GM03348 (cell line): ENCODE measurements at regions not wholly inside any gene's neighbourhood (a gene's known extent, or its start where the extent isn't known, plus 50 kb on each side); places are given as distances from the start of the nearest gene placed in this dataset.
"Not testable (repeated sequence)": the region's sequence is repeated elsewhere in the genome, so short reads cannot be mapped to it uniquely, and the experiment has no call there.

Source experiments
- DNase-seq: peaks from one replicate; pipeline ENCODE4 v3.0.0; 2012; ENCODE audit warnings: low spot score

DNA sequence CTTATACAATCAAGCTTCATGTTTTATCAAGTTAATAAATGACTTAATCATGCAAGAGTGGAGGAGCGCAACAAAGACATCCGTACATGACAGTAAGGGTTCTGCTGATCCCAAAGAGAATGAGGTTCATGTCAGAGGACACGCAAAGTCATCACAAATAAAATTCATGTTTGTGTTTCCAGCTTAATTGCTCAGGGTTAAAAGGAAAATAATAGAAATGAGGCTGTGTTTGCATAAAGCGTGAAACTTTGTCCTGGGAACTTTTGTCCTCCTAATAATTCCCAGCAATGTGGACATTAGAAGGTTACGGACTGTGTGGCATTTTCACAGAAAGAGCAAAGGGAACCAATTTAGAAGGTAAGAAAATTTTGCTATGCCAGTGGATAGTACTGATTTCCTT is 237.3 kb downstream of the INHBA start:
- no peak for DNase-seq

DNA sequence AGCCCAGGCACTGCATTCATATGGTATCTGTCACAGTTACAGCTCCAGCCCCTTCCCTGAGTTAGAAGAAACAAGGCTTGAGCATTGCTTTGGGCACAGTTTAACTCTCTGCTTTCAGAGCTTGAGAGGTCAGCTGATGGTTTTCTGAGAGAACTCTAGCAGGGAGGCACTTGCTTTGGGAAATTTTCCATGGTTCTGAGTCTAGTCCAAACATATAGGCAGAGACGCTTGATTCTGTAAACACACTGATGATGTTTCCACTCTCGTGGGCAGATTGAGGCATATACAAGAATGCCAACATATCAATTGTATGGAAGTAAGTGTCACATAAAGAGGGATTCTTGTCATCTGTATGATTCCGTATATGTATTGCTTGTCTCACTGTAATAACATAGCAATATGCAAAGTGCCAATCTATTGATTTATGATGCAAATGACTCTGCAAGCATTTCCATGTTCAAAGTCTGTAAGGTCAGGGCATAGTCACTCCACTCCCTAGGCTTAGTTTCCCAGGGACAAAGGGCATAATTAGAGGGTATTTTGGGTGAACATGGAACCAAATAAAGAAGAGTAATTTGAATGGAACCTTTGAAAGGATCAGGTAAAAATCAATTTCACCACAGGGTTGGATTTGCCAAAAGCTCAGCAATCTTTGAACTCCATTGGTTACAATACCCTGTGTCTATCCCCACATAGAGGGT is 239.0 kb downstream of the INHBA start:
- no peak for DNase-seq

DNA sequence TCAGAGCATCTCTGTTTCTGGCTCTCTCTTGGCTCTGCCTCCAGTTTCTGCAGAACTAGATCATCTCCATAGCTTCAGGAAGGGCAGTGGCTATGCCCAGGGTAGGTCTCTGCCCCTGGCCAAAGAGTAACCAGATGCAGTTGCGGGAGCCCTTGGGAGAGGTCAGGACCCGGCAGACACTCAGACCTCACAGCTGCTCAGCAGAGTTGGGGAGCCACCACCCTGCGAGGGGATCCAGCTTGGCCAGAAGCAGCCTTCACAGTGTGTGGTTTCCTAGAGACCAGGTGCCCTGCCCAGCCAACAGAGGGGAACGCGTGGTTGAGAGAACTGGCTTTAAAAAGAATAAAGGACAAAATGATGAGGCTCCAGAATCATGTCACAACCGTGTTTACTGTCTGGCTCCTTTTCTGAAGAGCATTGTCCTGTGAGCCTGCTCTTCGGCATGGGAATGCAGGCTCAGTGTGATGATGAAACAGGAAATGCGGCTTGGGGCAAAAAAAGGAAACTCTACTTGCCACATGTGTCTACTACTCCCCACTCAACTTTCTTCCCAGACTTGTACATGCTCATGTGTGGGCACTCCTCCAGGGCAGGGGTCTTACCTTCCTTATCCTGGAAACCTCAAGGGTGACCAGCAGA is 243.1 kb downstream of the INHBA start:
- no peak for DNase-seq

DNA sequence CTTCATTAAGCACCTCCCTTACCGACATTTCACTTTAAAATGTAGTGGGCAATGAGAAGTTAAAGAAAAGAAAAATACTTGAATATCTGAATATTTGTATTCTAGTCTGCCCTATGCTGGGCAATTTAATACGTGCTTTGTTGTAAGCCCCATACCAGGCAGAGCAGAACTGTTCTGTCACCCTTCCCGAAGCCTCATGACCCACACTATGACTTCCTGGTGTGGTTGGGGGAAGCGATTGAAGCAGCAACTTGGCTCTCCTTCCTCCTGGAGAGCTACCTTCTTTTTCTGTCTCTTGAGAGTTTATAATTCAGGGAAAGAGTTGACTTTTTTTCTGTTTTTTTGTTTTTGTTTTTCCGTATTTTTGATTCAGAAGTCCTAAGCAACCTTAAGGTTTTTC is 243.7 kb downstream of the INHBA start:
- no peak for DNase-seq

DNA sequence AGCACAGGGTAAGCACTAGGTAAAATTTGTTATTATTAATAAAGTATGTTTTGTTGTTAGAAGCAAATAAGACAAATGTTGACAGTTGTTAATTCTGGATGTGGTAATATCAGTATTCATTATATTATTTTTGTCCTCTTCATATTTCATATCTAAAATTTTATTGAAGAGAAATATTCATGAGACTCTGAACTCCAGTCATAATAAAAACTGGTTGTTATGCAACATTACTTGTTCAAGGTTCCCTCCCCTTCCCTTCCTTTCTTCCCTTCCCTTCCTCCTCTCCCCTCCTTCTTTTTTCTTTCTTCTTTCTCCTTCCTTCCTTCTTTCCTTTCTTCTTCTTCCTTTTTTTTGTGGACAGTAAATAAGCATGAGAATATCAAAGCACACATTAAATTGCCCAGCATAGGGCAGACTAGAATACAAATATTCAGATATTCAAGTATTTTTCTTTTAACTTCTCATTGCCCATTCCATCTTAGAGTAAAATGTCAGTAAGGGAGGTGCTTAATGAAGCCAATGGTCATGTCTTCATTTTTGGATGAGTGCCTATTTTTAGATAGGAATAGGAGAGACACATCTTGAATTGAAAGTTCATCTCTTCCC is 245.0 kb downstream of the INHBA start:
- no peak for DNase-seq

DNA sequence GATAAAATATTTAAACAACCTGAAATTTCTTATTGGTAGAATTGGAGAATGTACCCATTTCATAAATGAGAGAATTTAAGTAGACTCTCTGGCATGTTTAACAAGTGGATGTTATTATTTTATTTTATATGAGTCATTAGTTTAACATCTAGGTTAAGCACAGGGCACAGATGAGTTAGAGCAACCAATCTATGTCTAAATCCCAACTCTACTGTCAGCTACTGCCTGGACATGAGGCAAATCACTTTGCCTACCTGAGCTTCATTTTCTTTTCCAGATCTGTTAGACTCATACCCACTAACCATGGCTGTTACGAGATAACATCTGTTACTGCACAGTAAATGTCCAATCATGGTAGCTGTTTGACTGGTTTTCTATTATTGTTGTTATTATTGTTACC is 251.1 kb downstream of the INHBA start:
- peak; percentile 29 for DNase-seq

DNA sequence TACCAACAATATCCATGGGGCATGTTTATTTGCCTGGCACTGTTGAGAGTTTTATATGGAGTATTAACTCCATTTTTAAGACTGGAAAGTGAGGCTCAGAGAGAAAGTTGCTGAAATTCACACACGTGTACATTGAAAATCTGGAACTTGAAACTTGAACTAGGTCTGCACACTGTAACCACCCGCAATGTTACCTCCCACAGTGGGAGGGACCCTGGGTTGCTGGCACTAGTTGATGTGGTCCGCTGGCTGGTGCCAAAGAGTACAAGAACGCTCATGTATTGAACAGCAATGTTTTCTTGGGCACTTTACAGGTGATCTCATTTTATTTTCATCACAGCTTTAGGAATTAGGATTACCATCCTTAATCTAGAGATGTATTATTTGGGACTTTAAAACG is 253.2 kb downstream of the INHBA start:
- DNase-seq = no peak

DNA sequence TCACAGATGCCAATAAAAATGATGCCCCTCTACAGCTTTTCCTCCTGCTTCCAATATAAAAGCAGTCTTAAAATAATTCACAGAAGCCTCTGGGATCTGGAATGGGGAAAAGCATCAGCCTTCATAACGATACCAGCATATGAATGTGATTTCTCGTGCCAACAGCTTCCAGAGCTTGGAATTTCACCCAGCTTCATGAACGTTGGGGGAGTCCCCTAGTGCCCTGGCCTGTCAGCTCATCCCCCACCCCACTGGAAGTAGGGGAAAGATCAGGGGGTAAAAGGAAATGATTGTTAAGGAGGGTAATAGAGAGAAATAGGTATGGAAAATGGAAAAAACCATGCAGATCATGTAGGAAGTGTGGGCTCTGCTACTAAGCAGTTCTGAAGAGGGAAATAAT is 253.6 kb downstream of the INHBA start:
- DNase-seq = no peak

DNA sequence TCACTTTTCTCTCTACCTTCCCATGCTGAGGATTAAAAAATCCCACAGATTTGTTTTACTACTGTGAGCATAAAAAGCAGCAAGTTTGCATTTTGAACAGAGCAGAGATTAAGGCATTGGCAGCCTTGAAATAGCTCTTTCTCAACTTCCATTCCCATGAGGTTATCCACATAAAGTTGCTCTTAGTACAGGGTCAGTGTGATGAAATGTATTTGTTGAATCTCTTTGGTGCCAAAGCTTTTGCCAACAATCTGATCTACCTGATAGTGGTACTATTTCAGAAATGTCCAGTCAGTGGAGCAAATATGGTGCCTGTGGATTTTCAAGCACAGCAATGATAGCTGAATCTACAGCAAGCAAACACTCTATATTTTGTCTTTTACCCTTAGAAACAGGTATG is 254.8 kb downstream of the INHBA start:
- DNase-seq = peak; percentile 48

DNA sequence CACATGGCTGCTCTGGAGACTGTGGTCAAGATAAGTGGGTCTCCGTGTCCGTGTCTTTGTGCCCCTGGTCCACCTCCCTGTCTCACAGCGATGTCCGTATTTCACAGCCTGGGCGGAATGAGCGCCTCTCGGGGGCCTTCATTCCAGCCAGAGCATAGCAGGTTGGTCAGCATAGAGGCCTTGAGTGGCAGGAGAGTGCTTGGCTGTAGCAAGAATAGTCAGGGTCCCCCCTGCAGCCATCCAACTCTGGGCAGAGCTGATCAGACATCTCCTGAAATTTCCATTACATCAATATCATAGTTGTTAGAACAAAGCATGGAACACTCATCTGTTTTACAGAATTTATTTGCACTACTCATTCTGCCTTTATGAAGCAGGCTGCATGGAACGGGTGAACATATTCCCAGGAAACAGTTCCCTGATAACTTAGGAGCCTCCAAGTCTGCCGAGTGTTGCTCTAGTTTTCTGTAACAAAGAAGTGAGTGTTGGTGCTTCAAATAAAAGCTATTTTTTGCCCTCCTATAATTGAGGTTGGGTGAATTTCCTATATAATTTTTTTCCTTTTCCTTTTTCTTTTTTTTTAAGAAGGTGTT is 255.3 kb downstream of the INHBA start:
- DNase-seq = no peak

DNA sequence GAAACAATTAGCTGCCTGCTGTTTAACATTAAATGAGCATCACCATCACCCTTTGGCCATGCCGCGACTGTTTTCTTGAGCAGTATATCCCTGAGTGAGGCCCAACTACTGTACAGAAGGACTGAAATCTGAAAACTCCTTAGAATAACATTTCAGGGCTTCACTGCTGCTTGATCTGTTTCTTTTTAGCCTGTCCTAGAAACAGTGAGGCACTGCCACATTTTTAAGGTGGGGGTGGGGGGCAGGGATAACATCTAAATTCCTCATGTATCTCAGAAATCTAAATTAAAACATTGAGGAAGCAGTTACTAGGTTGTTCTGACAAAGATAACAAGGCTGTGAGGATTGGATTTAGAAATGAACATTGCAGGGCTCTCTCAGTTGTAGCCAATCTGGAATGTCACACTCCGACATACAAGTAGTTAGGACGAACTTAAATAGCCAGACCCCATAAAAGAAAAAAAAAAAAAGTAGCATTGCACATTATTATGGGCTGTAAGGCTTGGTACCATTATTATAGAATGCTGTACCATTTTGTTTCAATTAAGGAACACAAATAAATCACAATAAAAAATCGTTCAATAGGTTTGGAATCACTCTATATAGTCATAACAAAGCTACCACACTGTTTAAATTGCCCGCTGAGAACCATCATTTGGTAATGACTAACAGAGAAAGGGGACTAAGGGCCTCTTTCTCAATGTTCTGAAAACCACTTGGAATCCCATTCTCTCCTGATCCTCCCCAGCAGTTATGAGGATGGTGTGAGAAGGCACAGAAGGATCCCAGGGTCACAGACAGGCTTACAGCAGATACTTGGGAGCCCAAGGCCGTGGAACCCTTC is 256.1 kb downstream of the INHBA start:
- no peak for DNase-seq

DNA sequence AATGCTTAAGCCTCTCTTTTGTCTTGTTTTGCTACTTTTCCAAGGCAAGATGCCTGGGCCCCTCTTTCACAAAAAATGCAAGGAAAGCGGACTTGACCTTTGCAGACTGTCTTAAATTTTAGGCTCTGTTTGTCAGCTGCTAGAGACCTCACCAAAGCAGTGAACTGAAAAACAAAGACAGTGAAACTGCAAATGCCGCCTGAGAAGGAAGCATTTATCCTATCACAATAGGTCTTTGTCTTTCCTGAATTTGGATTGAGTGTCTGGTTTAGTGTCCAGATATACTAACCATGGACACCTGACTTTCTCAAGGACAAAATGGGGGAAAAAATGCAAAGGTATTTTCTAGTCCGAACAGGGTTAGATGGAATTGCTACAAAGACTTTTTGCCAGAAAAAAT is 256.9 kb downstream of the INHBA start:
- DNase-seq = no peak

DNA sequence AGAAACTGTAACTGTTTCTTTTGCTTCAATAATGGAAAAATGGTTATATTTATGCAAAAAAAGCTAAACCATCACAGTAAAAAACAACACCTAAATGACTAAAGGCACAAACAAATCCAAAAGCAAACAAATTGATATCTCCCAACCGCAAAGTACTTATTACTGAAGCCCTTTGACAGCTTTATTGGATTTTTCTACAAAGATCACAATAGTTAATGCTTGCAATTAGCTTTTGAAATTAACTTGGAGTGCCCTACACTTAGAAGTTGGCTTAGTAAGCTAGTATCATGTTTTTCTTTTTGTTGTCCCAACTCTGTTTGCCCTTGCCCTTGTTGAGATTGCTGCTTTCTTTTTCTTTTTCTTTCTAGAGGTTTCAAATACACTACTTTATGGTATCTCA is 257.5 kb downstream of the INHBA start:
- no peak for DNase-seq

DNA sequence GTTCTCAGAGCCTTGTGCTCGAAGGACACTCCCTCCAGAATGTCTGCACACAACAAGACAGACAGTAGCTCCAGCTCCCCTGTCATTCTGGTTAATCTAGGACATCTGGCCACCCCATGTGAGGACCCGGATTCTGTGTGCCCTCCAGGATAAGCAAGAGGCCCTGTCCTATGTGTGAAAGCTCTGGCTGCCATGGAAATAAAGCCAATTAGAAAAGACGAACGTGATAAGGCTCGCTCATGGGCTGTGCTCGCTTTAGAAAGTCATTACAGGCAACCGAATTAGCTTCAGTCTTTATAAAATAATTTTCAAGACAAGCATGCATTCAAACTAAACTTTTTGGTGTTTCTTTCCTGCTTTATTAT is 263.4 kb downstream of the INHBA start:
- DNase-seq = no peak

DNA sequence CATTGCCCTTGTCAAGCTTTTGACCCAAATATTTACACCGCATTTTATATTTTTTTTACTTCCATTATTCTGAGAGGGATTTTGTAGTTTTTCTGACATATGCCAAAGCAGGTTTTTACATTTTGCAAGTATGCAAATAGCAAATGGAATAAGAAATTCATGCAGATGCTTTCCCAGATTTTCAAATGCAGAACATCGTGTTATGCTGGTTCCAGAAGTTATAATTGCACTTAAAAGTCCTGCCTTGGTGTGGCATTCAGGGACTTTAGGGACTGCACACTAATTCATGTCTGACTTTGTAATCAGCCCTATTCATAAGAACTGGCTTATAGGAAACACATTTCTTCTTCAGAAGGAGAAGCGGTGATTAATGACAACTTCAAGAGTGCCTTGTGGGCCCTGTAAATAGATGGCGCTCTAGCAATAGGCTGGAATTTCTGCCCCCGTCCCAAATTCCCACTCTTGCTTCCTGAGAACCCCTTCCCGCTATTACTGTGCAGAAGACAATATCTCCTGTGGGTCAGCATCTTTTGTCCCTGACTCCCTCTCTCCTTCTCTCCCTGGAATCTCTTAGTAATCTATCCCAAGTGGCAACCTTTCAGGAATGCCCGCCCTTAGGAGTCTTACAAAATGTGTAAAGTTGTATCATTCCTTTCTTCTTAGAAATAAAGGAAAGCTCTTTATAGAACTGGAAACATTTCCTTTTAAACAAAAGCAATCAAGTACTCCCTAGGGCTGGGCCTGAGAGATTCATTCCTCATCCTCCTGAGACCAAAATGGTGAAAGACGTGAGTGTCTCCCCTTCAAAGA is 264.0 kb downstream of the INHBA start:
- DNase-seq = peak; percentile 30

DNA sequence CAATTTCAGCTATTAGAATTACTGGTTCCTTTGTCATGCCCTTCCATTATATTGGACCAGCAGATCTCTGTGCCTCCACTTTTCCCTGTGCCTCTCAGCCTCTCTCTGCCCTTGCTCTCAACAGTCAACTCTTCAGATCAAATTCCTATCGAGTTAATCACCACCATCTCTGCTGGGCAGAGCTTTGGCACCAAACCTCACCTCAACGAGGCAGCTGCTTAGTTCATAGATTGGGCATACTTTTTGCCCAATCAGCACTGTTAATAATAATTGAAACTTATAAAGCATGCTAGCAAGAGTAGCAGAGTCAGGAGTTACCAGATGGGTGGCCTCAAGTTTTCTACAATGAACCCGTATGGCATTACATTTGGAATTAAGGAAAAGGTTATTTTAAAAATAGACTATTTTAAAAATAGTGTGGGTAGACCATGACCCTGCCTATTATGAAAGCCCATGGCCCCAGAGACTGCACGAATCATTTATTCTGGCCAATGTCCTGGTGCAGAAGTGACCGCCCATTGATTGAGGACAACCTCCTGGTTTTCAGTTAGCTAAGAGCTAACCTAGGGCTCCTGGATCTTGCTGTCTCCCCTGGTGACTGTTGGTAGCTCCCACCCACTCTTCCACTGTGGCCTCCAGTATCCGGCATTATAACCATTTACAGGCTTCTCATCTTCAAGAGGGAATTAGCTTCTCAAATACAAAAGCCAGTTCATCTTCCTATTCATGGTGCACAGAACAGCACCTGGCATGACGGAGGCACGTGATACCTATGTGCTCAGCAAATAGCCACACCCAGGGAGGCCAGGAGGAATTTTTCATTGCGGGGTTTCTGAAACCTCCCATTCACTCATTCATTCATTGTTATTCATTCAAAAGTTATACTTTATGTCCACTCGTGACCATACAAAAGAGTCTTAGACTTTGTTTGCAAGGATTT is 265.4 kb downstream of the INHBA start:
- DNase-seq = peak; percentile 9

DNA sequence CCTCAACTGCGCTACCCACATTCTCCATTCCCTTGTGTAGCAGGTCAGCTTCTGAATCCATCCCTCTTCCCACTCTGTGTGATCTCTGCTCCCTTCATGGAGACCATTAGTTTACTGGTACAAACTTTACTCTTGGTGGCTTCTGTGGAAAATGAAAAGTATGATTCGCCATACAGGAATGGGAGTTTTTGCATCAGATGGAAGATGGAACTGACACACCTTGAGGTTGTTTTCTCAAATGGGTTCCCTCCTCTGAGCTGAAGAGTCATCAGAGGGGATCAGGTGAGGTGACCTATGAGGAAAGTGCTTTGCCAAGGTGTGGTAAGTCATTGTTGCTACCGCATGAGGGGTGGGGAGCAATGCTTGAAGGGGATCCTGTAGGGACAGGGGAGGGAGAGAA is 266.8 kb downstream of the INHBA start:
- DNase-seq = no peak

DNA sequence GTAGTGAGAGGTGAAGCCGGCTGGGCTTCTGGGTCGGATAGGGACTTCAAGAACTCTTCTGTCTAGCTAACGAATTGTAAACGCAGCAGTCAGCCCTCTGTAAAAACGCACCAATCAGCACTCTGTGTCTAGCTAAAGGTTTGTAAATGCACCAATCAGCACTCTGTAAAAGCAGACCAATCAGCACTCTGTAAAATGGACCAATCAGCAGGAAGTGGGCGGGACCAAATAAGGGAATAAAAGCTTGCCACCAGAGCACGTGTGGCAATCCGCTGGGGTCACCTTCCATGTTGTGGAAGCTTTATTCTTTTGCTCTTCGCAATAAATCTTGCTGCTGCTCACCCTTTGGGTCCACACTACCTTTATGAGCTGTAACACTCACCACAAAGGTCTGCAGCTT is 267.9 kb downstream of the INHBA start:
- not testable (repeated sequence) for DNase-seq

DNA sequence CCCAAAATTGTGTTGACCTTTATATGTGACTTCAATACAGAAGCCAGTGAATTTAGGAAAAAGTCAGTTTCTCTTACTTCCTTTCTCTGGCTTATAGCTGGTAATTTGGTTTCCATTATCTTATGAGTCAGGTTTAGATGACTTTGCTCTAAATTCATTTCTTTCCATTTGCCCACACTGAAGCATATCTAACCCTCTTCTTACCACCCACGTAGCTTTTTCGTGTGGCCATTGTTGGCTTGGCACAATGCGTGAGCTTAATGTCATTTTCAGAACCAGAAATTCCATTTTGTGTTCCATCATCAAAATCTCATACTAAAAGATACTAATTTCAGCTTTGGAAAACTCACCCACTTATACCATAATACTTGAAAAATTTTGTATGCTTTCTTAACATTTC is 271.2 kb downstream of the INHBA start:
- no peak for DNase-seq

DNA sequence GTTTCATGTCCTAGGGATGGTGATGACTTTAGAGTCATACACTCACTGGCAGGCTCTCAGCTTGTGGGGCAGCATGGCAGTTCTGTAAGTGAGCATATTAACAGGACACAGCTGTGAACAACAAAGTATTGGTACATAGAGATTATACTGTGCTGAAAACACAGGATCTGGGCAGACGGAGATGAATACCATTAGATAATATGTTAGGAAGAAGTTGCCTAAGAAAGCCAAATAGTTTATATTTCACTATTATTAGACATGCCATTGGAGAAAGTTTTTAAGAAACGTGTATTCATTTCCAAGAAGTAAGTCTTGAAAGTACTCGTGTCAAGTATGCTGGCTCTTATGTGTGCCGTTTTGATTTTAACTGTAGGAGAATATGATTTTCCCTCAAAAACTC is 274.5 kb downstream of the INHBA start:
- DNase-seq = no peak
